Retinal pigment epithelial cell (primary cell): ENCODE measurements at regions not wholly inside any gene's neighbourhood (a gene's known extent, or its start where the extent isn't known, plus 50 kb on each side); places are given as distances from the start of the nearest gene placed in this dataset.

Experiments
- DNase-seq: peaks from one replicate; pipeline ENCODE4 v3.0.0-alpha.2; 2010; ENCODE audit warnings: low read depth
- H3K4me3 ChIP-seq: 2 replicates; pipeline ENCODE4 v1.5.1; 2011; ENCODE audit warnings: mild to moderate bottlenecking, low read length, control low read depth, moderate library complexity
- TF ChIP-seq, protein P1 (sequence below): conservative IDR thresholded peaks from 2 replicates; pipeline ENCODE4 v1.5.1; 2011; ENCODE audit warnings: low read depth, low read length, control low read depth, inconsistent platforms

DNA sequence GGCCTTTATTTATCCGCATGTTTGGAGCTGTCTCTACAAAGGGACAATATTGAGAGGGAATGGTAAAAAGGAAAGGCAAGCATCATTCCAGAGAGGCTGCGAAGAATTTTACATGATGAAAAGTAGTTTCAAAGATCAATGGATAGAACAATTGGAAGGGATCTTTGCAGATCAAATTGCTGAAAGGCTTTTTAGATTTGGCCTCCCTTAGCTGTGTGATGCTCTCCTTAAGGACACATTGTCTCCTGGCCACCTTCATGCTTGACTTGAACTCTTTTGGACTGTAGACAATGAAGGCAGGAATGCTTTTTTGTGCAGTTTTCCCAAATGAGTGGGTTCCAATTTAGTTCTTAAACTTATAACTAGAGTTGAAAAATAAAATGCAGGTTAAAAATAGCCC lies 344.7 kb downstream of the ARL4A start:
- H3K4me3 ChIP-seq = no peak overlapping the region
- no peak for DNase-seq
- TF ChIP-seq, protein P1, sequence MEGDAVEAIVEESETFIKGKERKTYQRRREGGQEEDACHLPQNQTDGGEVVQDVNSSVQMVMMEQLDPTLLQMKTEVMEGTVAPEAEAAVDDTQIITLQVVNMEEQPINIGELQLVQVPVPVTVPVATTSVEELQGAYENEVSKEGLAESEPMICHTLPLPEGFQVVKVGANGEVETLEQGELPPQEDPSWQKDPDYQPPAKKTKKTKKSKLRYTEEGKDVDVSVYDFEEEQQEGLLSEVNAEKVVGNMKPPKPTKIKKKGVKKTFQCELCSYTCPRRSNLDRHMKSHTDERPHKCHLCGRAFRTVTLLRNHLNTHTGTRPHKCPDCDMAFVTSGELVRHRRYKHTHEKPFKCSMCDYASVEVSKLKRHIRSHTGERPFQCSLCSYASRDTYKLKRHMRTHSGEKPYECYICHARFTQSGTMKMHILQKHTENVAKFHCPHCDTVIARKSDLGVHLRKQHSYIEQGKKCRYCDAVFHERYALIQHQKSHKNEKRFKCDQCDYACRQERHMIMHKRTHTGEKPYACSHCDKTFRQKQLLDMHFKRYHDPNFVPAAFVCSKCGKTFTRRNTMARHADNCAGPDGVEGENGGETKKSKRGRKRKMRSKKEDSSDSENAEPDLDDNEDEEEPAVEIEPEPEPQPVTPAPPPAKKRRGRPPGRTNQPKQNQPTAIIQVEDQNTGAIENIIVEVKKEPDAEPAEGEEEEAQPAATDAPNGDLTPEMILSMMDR = no peak

DNA sequence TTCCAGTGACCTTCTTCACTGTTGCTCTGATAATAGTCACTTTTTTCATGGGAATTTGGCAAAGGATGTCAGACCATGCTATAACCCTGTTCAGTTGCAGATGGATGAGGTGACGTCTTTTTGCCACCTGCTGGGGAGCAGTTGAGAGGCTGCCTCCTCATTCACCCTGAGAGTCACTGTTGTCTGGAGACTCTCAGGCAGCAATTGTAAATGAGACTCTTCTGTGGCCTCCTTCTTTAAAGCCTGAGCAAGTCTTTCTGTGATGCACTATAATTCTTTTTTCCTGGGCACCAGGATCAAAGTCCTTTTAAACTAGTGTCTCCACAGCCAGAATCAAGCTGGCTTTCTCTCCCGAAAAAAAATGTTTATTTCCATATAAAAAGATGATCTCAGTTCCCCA lies 345.1 kb downstream of the ARL4A start:
- H3K4me3 ChIP-seq = no peak overlapping the region
- TF ChIP-seq, protein P1 = no peak
- DNase-seq = no peak

DNA sequence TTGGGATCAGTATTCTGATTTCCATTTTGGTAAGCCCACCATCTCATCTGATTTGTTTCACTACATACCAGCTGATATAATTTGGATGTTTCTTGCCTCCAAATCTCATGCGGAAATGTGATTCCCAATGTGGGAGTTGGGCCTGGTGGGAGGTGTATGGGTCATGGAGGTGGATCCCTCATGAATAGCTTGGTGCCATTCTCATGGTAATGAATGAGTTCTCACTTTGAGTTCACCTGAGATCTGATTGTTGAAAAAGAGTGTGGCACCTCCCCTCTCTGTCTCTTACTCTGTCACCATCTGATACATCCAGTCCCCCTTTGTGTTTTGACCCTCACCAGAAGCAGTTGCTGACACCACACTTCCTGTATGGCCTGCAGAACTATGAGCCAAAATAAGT lies 347.3 kb downstream of the ARL4A start:
- H3K4me3 ChIP-seq = no peak overlapping the region
- TF ChIP-seq, protein P1 = no peak
- DNase-seq = no peak

DNA sequence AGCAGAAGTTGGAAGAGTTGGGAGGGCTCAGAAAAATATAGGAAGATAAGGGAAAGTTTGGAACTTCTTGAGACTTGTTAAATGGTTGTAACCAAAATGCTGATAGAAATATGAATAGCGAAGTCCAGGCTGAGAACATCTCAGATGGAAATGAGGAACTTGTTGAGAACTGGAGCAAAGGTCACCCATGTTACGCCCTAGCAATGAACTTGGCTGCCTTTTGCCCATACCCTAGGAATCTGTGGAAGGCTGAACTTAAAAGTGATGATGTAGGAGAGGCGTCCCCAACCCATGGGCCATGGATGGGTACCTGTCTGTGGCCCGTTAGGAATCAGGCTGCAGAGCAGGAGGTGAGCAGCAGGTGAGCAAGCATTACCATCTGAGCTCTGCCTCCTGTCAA lies 347.8 kb downstream of the ARL4A start:
- DNase-seq = no peak
- H3K4me3 ChIP-seq = no peak overlapping the region
- TF ChIP-seq, protein P1 = no peak

DNA sequence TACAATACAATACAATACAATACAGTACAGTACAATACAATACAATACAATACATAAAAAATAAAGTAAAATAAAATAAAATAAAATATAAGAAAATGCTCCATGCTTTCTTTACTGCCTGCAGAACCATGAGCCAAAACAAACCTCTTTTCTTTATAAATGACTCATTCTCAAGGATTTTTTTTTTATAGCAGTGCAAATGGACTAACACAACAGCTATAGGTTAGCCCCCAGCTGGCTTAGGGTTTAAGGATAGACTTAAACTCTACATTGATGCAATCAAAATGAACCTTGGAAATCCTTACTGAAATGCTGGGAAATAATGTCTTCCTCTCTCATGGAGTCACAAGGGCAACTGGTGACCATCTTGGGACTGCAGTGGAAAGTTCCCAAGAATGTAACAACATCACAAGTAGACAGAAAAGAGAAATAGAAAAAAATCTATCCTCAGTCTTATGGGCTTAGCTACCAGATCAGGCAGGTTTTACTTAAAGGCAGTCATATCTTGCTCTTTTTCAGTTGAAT lies 348.9 kb downstream of the ARL4A start:
- TF ChIP-seq, protein P1 = no peak
- no peak for DNase-seq
- no peak overlapping the region for H3K4me3 ChIP-seq

DNA sequence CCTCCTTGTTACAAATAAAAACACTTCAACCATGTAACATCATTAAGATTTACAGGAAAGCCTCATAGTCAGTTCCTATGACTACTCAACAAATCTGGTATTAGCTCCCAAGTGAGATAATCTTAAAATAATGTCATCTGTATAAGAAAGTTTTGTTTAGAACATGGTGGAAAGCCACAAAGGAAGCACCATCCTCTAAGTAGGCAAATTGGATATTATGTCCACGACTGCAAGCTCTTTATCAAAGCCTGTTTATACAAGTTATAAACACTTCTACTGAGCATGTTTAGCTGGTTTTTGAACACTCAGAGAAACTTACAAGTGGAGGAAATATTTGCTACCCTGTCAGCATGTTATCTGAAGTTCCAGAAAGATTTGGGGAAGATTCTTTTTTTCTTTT lies 349.8 kb downstream of the ARL4A start:
- TF ChIP-seq, protein P1 = no peak
- H3K4me3 ChIP-seq = no peak overlapping the region
- no peak for DNase-seq

DNA sequence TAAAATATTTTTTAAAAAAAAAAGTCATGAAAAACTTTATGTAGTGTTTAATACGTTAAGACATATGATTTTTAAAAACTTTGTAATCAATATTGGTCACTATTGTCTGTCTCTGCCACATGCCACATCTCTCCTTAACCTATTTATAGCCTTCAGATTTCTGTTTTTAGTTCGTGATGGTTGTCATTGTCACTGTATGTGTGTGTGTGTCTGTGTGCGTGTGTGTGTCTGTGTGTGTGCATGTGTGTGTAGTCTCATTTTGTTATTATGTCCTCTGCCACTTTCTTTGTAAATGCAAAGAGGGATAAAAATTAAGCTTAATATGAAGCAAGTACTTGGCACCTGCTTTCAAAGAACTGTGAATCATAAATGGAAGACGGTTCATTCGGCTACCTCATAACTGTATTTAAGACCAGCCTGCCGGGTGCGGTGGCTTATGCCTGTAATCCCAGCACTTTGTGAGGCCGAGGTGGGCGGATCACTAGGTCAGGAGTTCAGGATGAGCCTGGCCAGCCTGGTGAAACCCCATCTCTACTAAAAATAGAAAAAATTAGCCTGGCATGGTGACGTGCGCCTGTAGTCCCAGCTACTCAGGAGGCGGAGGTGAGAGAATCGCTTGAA lies 354.0 kb downstream of the ARL4A start:
- TF ChIP-seq, protein P1 = no peak
- no peak overlapping the region for H3K4me3 ChIP-seq
- DNase-seq = no peak
